GM18867 (cell line): ENCODE measurements at regions not wholly inside any gene's neighbourhood (a gene's known extent, or its start where the extent isn't known, plus 50 kb on each side); places are given as distances from the start of the nearest gene placed in this dataset.

Experiments
- ATAC-seq: cut with Tn5 transposase; IDR thresholded peaks from one replicate; pipeline ENCODE4 v1.9.1; 2021; ENCODE audit warnings: mild to moderate bottlenecking, moderate library complexity; ENCODE audit not compliant: unreplicated experiment

- ATAC-seq, result no peak
Measured at GRCh38 chr4:75122424-75123014, 189.6 kb downstream of the PARM1 start.

- no peak for ATAC-seq
Measured at GRCh38 chr4:75118739-75119138, 185.8 kb downstream of the PARM1 start.

GRCh38 chr4:75110061-75110460 lies 177.1 kb downstream of the PARM1 start:
- no peak for ATAC-seq

- no peak for ATAC-seq
Measured at GRCh38 chr4:75107755-75108612, 175.1 kb downstream of the PARM1 start.

GRCh38 chr4:75102787-75103085 lies 169.8 kb downstream of the PARM1 start:
- no peak for ATAC-seq

- peak; percentile 51 for ATAC-seq
Measured at GRCh38 chr4:75101906-75102786, 169.2 kb downstream of the PARM1 start.
